T-cell (primary cell): ENCODE measurements at regions not wholly inside any gene's neighbourhood (a gene's known extent, or its start where the extent isn't known, plus 50 kb on each side); places are given as distances from the start of the nearest gene placed in this dataset.

ENCODE experiments used
- ATAC-seq, 4 experiments: fragments of 200-7000 bp in 3 of 4; fragments of 150-1000 bp in 1 of 4; cut with Tn5 transposase; replicated peaks in 1 of 4; 1 replicate in 3 of 4; 2 replicates in 1 of 4; pipeline ENCODE4 v1.10.0; 2021; ENCODE audit warnings: moderate library complexity in 3 of 4, mild to moderate bottlenecking in 2 of 4, moderate number of reproducible peaks in 1 of 4
- CTCF ChIA-PET, 2 donors: fragments of 300-600 bp; sonication (Branson Sonifier 250); formaldehyde crosslinking; loops; one replicate each; lab custom pipeline; 2022; ENCODE audit warnings: antibody characterized with exemption in 2 of 2; lab: Charles Lee
- POLR2A ChIA-PET, 2 donors: fragments of 300-600 bp; sonication (Branson Sonifier 250); formaldehyde crosslinking; loops; one replicate each; lab custom pipeline; 2022; ENCODE audit warnings: antibody characterized with exemption in 2 of 2; lab: Charles Lee
- DNase-seq, 35 experiments: peaks; one replicate each; pipeline versions ENCODE4 v3.0.0 to v3.0.0-alpha.2; 2013 to 2023
- H3K27ac ChIP-seq: one replicate; pipeline ENCODE4 v1.5.1; 2013; ENCODE audit warnings: low read length
- H3K27me3 ChIP-seq, 2 experiments: replicated peaks in 1 of 2; 1 replicate in 1 of 2; 2 replicates in 1 of 2; pipeline versions ENCODE4 v1.6.1 to v1.7.0; 2013; ENCODE audit warnings: low read length in 1 of 2, mixed read lengths in 1 of 2; ENCODE audit not compliant: control insufficient read depth in 2 of 2, insufficient read depth in 2 of 2; ENCODE audit errors: extremely low read depth in 1 of 2
- H3K36me3 ChIP-seq, 2 donors: 1 replicate in 1 of 2; 2 replicates in 1 of 2; pipeline versions ENCODE4 v1.6.1 to v1.7.0; 2013; ENCODE audit warnings: low read length in 1 of 2; ENCODE audit not compliant: control insufficient read depth in 2 of 2, insufficient read depth in 1 of 2; ENCODE audit errors: extremely low read depth in 1 of 2
- H3K4me1 ChIP-seq, 2 experiments: 1 replicate in 1 of 2; 2 replicates in 1 of 2; pipeline versions ENCODE4 v1.6.1 to v1.7.0; 2013; ENCODE audit warnings: low read length in 2 of 2, mixed read lengths in 1 of 2; ENCODE audit not compliant: insufficient read depth in 2 of 2, control insufficient read depth in 1 of 2; ENCODE audit errors: extremely low read depth in 1 of 2
- H3K4me3 ChIP-seq, 2 donors: 1 replicate in 1 of 2; 2 replicates in 1 of 2; pipeline versions ENCODE4 v1.5.1 to v1.7.0; 2013; ENCODE audit warnings: mild to moderate bottlenecking in 2 of 2, low read length in 1 of 2, moderate library complexity in 1 of 2; ENCODE audit not compliant: control insufficient read depth in 1 of 2; ENCODE audit errors: extremely low read depth in 1 of 2
- H3K9me3 ChIP-seq: 2 replicates; pipeline ENCODE4 v1.7.0; 2013
- H3K27ac Mint-ChIP-seq, 2 donors: one replicate each; pipeline ENCODE4 v1.8.0; 2020 to 2021; ENCODE audit warnings: mild to moderate bottlenecking in 2 of 2, mixed read lengths in 2 of 2
- H3K27me3 Mint-ChIP-seq, 2 donors: one replicate each; pipeline ENCODE4 v1.8.0; 2021 to 2022; ENCODE audit warnings: mixed read lengths in 2 of 2
- H3K36me3 Mint-ChIP-seq: one replicate; pipeline ENCODE4 v1.8.0; 2021; ENCODE audit warnings: mixed read lengths
- H3K4me1 Mint-ChIP-seq, 3 donors: one replicate each; pipeline ENCODE4 v1.8.0; 2020 to 2022; ENCODE audit warnings: mixed read lengths in 3 of 3, mild to moderate bottlenecking in 1 of 3
- H3K4me3 Mint-ChIP-seq, 3 donors: one replicate each; pipeline ENCODE4 v1.8.0; 2020 to 2022; ENCODE audit warnings: mild to moderate bottlenecking in 3 of 3, mixed read lengths in 3 of 3, moderate library complexity in 3 of 3
- H3K9me3 Mint-ChIP-seq, 3 donors: one replicate each; pipeline ENCODE4 v1.8.0; 2020 to 2022; ENCODE audit warnings: mixed read lengths in 3 of 3
- WGBS: methylation state at CpG from one replicate; pipeline ENCODE4 v1.1.5; 2013; ENCODE audit warnings: missing lambda C conversion rate; ENCODE audit not compliant: insufficient coverage; 5-methylcytosine and 5-hydroxymethylcytosine counted together

- CTCF ChIA-PET = no interaction called here
- no peaks in the 10 kb centered on the region for H3K36me3 ChIP-seq
Measured at GRCh38 chr2:49240608-49241007, 86.3 kb upstream of the FSHR start.

GRCh38 chr2:49238604-49238960, 84.3 kb upstream of the FSHR start:
- ChIA-PET POLR2A (no interaction called here), CTCF (no interaction called here)
- Mint-ChIP-seq H3K27me3 (peaks cover 0 to 5% of the 10 kb centered on the region in 2 donors), H3K4me1 (no peaks in the 10 kb centered on the region), H3K9me3 (peaks cover 8 to 21% (median 14%) of the 10 kb centered on the region in 3 donors), H3K4me3 (no peak overlapping the region), H3K27ac (no peak overlapping the region), H3K36me3 (no peaks in the 10 kb centered on the region)
- no peak overlapping the region for H3K4me3 ChIP-seq
- H3K9me3 ChIP-seq = no peaks in the 10 kb centered on the region
- no peaks in the 10 kb centered on the region for H3K36me3 ChIP-seq
- H3K27me3 ChIP-seq = no peaks in the 10 kb centered on the region
- no peak for ATAC-seq
- H3K4me1 ChIP-seq = no peaks in the 10 kb centered on the region
- no peak overlapping the region for H3K27ac ChIP-seq
- DNase-seq = no peak

More at GRCh38 chr2:49240608-49241007, 86.3 kb upstream of the FSHR start:
- Mint-ChIP-seq H3K9me3 (peaks cover 12 to 33% (median 15%) of the 10 kb centered on the region in 3 donors), H3K36me3 (no peaks in the 10 kb centered on the region), H3K4me1 (no peaks in the 10 kb centered on the region), H3K27me3 (peaks cover 0 to 5% of the 10 kb centered on the region in 2 donors), H3K27ac (no peak overlapping the region), H3K4me3 (no peak overlapping the region)
- Histone ChIP-seq H3K27ac (no peak overlapping the region), H3K4me3 (no peak overlapping the region), H3K27me3 (no peaks in the 10 kb centered on the region), H3K9me3 (no peaks in the 10 kb centered on the region), H3K4me1 (no peaks in the 10 kb centered on the region)
- 29% methylated on average over 1 of the region's 3 CpGs for WGBS
- POLR2A ChIA-PET = no interaction called here
- ATAC-seq (no peak), DNase-seq (no peak)

GRCh38 chr2:49237867-49238603, 83.7 kb upstream of the FSHR start:
- CTCF ChIA-PET = no interaction called here
- Histone ChIP-seq H3K4me3 (no peak overlapping the region), H3K36me3 (no peaks in the 10 kb centered on the region), H3K27me3 (no peaks in the 10 kb centered on the region), H3K4me1 (no peaks in the 10 kb centered on the region), H3K9me3 (no peaks in the 10 kb centered on the region), H3K27ac (no peak overlapping the region)
- Mint-ChIP-seq H3K4me1 (no peaks in the 10 kb centered on the region), H3K36me3 (no peaks in the 10 kb centered on the region), H3K27me3 (peaks cover 0 to 5% of the 10 kb centered on the region in 2 donors), H3K27ac (no peak overlapping the region), H3K4me3 (no peak overlapping the region), H3K9me3 (peaks cover 4 to 17% (median 10%) of the 10 kb centered on the region in 3 donors)
- no peak for DNase-seq
- WGBS = 100% methylated on average over 2 of the region's 6 CpGs
- no peak for ATAC-seq
- POLR2A ChIA-PET = no interaction called here

- H3K27ac ChIP-seq = no peak overlapping the region
Measured at GRCh38 chr2:49236316-49236715, 82.0 kb upstream of the FSHR start.

GRCh38 chr2:49226360-49226759, 72.0 kb upstream of the FSHR start:
- DNase-seq = no peak
- WGBS = no CpG with 5 or more reads among the region's 4 CpGs
- Mint-ChIP-seq H3K27me3 (no peaks in the 10 kb centered on the region), H3K4me3 (no peak overlapping the region), H3K4me1 (no peaks in the 10 kb centered on the region), H3K27ac (no peak overlapping the region), H3K9me3 (peaks cover 6 to 12% (median 10%) of the 10 kb centered on the region in 3 donors), H3K36me3 (no peaks in the 10 kb centered on the region)
- ChIA-PET POLR2A (no interaction called here), CTCF (no interaction called here)
- Histone ChIP-seq H3K4me1 (no peaks in the 10 kb centered on the region), H3K36me3 (no peaks in the 10 kb centered on the region), H3K27me3 (no peaks in the 10 kb centered on the region), H3K27ac (no peak overlapping the region), H3K4me3 (no peak overlapping the region), H3K9me3 (no peaks in the 10 kb centered on the region)
- ATAC-seq = no peak

More at GRCh38 chr2:49236316-49236715, 82.0 kb upstream of the FSHR start:
- no peaks in the 10 kb centered on the region for H3K4me1 ChIP-seq
- peaks cover 2 to 20% (median 13%) of the 10 kb centered on the region in 3 donors for H3K9me3 Mint-ChIP-seq
- WGBS = 75% methylated on average over 1 of the region's 1 CpG
- ATAC-seq (no peak), DNase-seq (no peak)
- H3K27me3 Mint-ChIP-seq = peaks cover 0 to 5% of the 10 kb centered on the region in 2 donors
- no peak overlapping the region for H3K4me3 ChIP-seq
- H3K36me3 ChIP-seq = no peaks in the 10 kb centered on the region
- no peaks in the 10 kb centered on the region for H3K4me1 Mint-ChIP-seq
- H3K27me3 ChIP-seq = no peaks in the 10 kb centered on the region
- no peaks in the 10 kb centered on the region for H3K9me3 ChIP-seq
- ChIA-PET CTCF (no interaction called here), POLR2A (no interaction called here)
- H3K4me3 Mint-ChIP-seq = no peak overlapping the region
- no peak overlapping the region for H3K27ac Mint-ChIP-seq
- H3K36me3 Mint-ChIP-seq = no peaks in the 10 kb centered on the region

- Mint-ChIP-seq H3K4me1 (no peaks in the 10 kb centered on the region), H3K9me3 (peaks cover 0 to 16% (median 7%) of the 10 kb centered on the region in 3 donors), H3K36me3 (no peaks in the 10 kb centered on the region), H3K27me3 (no peaks in the 10 kb centered on the region), H3K4me3 (no peak overlapping the region), H3K27ac (no peak overlapping the region)
- ChIA-PET CTCF (no interaction called here), POLR2A (no interaction called here)
- DNase-seq = no peak
- H3K36me3 ChIP-seq = no peaks in the 10 kb centered on the region
- no peaks in the 10 kb centered on the region for H3K4me1 ChIP-seq
- no peak for ATAC-seq
- H3K9me3 ChIP-seq = no peaks in the 10 kb centered on the region
- H3K27me3 ChIP-seq = no peaks in the 10 kb centered on the region
- no peak overlapping the region for H3K4me3 ChIP-seq
- H3K27ac ChIP-seq = no peak overlapping the region
Measured at GRCh38 chr2:49225126-49225525, 70.8 kb upstream of the FSHR start.
